K562 (cell line): ENCODE measurements at regions not wholly inside any gene's neighbourhood (a gene's known extent, or its start where the extent isn't known, plus 50 kb on each side); places are given as distances from the start of the nearest gene placed in this dataset.

Source experiments
- ATAC-seq: fragments of 200-7000 bp; cut with Tn5 transposase; 3 replicates; pipeline ENCODE4 v1.9.1; 2020; ENCODE audit warnings: moderate library complexity
- BruUV-seq: library from RNA; stranded (reverse); fragments of 400-500 nt; replicated peaks from 2 replicates; lab custom pipeline; 2021; lab: Mats Ljungman, UMichigan
- CTCF ChIA-PET: fragments of 300-600 bp; formaldehyde crosslinking; extraction: SDS; loops from one replicate; lab custom pipeline; 2021; ENCODE audit warnings: low intra/inter-chr PET ratio; lab: Yijun Ruan, JAX
- POLR2A ChIA-PET: fragments of 300-600, 350-650 bp; sonication (Branson Sonifier 250); formaldehyde crosslinking; extraction: SDS; loops from one replicate; lab custom pipeline; 2021; ENCODE audit warnings: antibody characterized with exemption, inconsistent platforms; lab: Yijun Ruan, JAX
- DNase-seq, 4 experiments: peaks; one replicate each; pipeline versions ENCODE4 v3.0.0 to v3.0.0-alpha.2; 2011 to 2018; ENCODE audit warnings: low spot score in 3 of 4, mixed read lengths in 3 of 4; ENCODE audit errors: extremely low read depth in 1 of 4
- FAIRE-seq: peaks from 2 replicates; lab custom pipeline; 2011; peaks lifted over from hg19 to GRCh38; lab: Jason Lieb, UNC
- H2AFZ ChIP-seq: 2 replicates; pipeline ENCODE4 v1.6.0; 2011; ENCODE audit warnings: low read depth, low read length, control low read depth, inconsistent platforms
- H3K27ac ChIP-seq: fragments of 200-600 bp; 3 replicates; pipeline ENCODE4 v1.8.0; 2011; ENCODE audit warnings: low read depth, mild to moderate bottlenecking, control low read depth, inconsistent platforms, low read length, moderate library complexity, mixed read lengths; ENCODE audit errors: extremely low read depth
- H3K27me3 ChIP-seq, 2 experiments: fragments of 300-600 bp in 1 of 2; 2 replicates in 1 of 2; 3 replicates in 1 of 2; pipeline versions ENCODE4 v1.6.0 to v1.8.0; 2011; ENCODE audit warnings: inconsistent platforms in 2 of 2, low read length in 2 of 2, mild to moderate bottlenecking in 1 of 2, mixed read lengths in 1 of 2, moderate library complexity in 1 of 2; ENCODE audit not compliant: control insufficient read depth in 2 of 2, insufficient read depth in 2 of 2
- H3K36me3 ChIP-seq: fragments of 300-600 bp; 3 replicates; pipeline ENCODE4 v1.8.0; 2011; ENCODE audit warnings: mild to moderate bottlenecking, low read length, inconsistent platforms; ENCODE audit not compliant: control insufficient read depth, insufficient read depth
- H3K4me1 ChIP-seq, 2 experiments: fragments of 200-600 bp in 1 of 2; replicated peaks in 1 of 2; 2 replicates in 1 of 2; 3 replicates in 1 of 2; pipeline versions ENCODE4 v1.5.1 to v1.8.0; 2011; ENCODE audit warnings: inconsistent platforms in 2 of 2, low read length in 2 of 2, mild to moderate bottlenecking in 1 of 2, mixed read lengths in 1 of 2, moderate library complexity in 1 of 2; ENCODE audit not compliant: control insufficient read depth in 2 of 2, insufficient read depth in 2 of 2
- H3K4me2 ChIP-seq: 2 replicates; pipeline ENCODE4 v1.6.1; 2011; ENCODE audit warnings: low read length, control low read depth, inconsistent platforms, mixed read lengths; ENCODE audit not compliant: insufficient read depth
- H3K4me3 ChIP-seq: fragments of 200-600 bp; sonication (generic), shearing (Covaris generic); 2 replicates; pipeline ENCODE4 v1.5.1; 2016; ENCODE audit warnings: control low read depth, inconsistent platforms
- H3K79me2 ChIP-seq: fragments of 200-600 bp; 3 replicates; pipeline ENCODE4 v1.8.0; 2011; ENCODE audit warnings: low read length, inconsistent platforms; ENCODE audit not compliant: control insufficient read depth, insufficient read depth
- H3K9ac ChIP-seq, 2 experiments: 2 replicates each; pipeline versions ENCODE4 v1.6.0 to v1.6.1; 2011; ENCODE audit warnings: low read depth in 2 of 2, low read length in 2 of 2, control low read depth in 1 of 2, inconsistent platforms in 1 of 2, mild to moderate bottlenecking in 1 of 2, mixed read lengths in 1 of 2; ENCODE audit not compliant: insufficient read depth in 1 of 2
- H3K9me1 ChIP-seq: one replicate; pipeline ENCODE4 v1.6.0; 2011; ENCODE audit warnings: inconsistent platforms, mild to moderate bottlenecking, low read length, moderate library complexity; ENCODE audit not compliant: control insufficient read depth, insufficient read depth
- H3K9me3 ChIP-seq: replicated peaks from 2 replicates; pipeline ENCODE4 v1.5.1; 2011; ENCODE audit warnings: low read depth, low read length, inconsistent platforms; ENCODE audit not compliant: control insufficient read depth, insufficient read depth
- H4K20me1 ChIP-seq: replicated peaks from 2 replicates; pipeline ENCODE4 v1.6.1; 2011; ENCODE audit warnings: low read length, inconsistent platforms, mixed read lengths; ENCODE audit not compliant: control insufficient read depth, insufficient read depth
- CBFA2T2 ChIP-seq: fragments of 450-650 bp; conservative IDR thresholded peaks from 2 replicates; pipeline ENCODE4 v1.6.1; 2017; ENCODE audit warnings: mild to moderate bottlenecking
- CC2D1A ChIP-seq: fragments of 450-650 bp; IDR thresholded peaks from 2 replicates; pipeline ENCODE4 v1.6.1; 2017; ENCODE audit warnings: mild to moderate bottlenecking
- CCNT2 ChIP-seq: IDR thresholded peaks from 2 replicates; pipeline ENCODE4 v1.6.1; 2011; ENCODE audit warnings: borderline replicate concordance, low read depth, mild to moderate bottlenecking, moderate library complexity, mixed read lengths, low read length; ENCODE audit not compliant: insufficient read length; ENCODE audit errors: extremely low read depth
- CHCHD3 ChIP-seq: fragments of 250-450 bp; sonication (Bioruptor Pico); IDR thresholded peaks from 2 replicates; pipeline ENCODE4 v2.1.2; 2022; ENCODE audit warnings: mild to moderate bottlenecking
- CTCFL ChIP-seq: IDR thresholded peaks from 2 replicates; pipeline ENCODE4 v1.6.1; 2011; ENCODE audit warnings: borderline replicate concordance, low read depth, mild to moderate bottlenecking, moderate library complexity, low read length; ENCODE audit not compliant: insufficient read depth, poor library complexity, severe bottlenecking
- EP300 ChIP-seq: IDR thresholded peaks from 2 replicates; pipeline ENCODE4 v1.6.1; 2012; ENCODE audit warnings: low read length, improper control_type of control experiment
- FOXK2 ChIP-seq, 2 experiments: fragments of 450-650 bp; IDR thresholded peaks in 1 of 2; conservative IDR thresholded peaks in 1 of 2; 2 replicates each; pipeline ENCODE4 v1.6.1; 2016; ENCODE audit warnings: low read depth in 2 of 2, mild to moderate bottlenecking in 1 of 2
- HNRNPK ChIP-seq: fragments of 200-400 bp; formaldehyde crosslinking; IDR thresholded peaks from one replicate; pipeline ENCODE4 v1.6.1; 2018; ENCODE audit warnings: mild to moderate bottlenecking, low read depth, low read length; ENCODE audit not compliant: poor library complexity, severe bottlenecking
- MAFF ChIP-seq: IDR thresholded peaks from 2 replicates; pipeline ENCODE4 v1.6.1; 2012; ENCODE audit warnings: low read length, improper control_type of control experiment
- MYC ChIP-seq, 2 experiments: fragments of 250-450 bp in 1 of 2; sonication (Bioruptor Pico) in 1 of 2; IDR thresholded peaks; 2 replicates each; pipeline versions ENCODE4 v1.5.1 to v1.6.1; 2012 to 2021; ENCODE audit warnings: low read depth in 2 of 2, borderline replicate concordance in 1 of 2, improper control_type of control experiment in 1 of 2, low read length in 1 of 2, mild to moderate bottlenecking in 1 of 2, moderate library complexity in 1 of 2
- SETDB1 ChIP-seq: IDR thresholded peaks from one replicate; pipeline ENCODE4 v1.6.1; 2012; ENCODE audit warnings: low read length, control low read depth, inconsistent platforms
- SMARCB1 ChIP-seq: IDR thresholded peaks from 2 replicates; pipeline ENCODE4 v1.6.1; 2011; ENCODE audit warnings: improper control_type of control experiment, low read depth; ENCODE audit not compliant: insufficient read length
- TAL1 ChIP-seq: fragments of 450-650 bp; IDR thresholded peaks from 2 replicates; pipeline ENCODE4 v1.6.1; 2016; ENCODE audit warnings: mild to moderate bottlenecking
- XRCC4 ChIP-seq: IDR thresholded peaks from one replicate; pipeline ENCODE4 v1.6.1; 2011; ENCODE audit not compliant: insufficient read depth, insufficient read length; ENCODE audit errors: extremely low read depth
- ZBTB26 ChIP-seq: fragments of 450-650 bp; formaldehyde crosslinking; IDR thresholded peaks from 2 replicates; pipeline ENCODE4 v1.4.0; 2022; ENCODE audit warnings: missing genetic modification characterization
- ZKSCAN8 ChIP-seq: fragments of 200-800 bp; sonication (Bioruptor generic); IDR thresholded peaks from 2 replicates; pipeline ENCODE4 v1.6.1; 2016; ENCODE audit warnings: missing genetic modification characterization, missing compliant biosample characterization
- ZNF24 ChIP-seq: fragments of 450-650 bp; IDR thresholded peaks from 2 replicates; pipeline ENCODE4 v1.6.1; 2016
- ZNF274 ChIP-seq: IDR thresholded peaks from 2 replicates; pipeline ENCODE4 v1.6.1; 2011; ENCODE audit warnings: low read depth, mild to moderate bottlenecking, low read length, moderate library complexity, borderline replicate concordance
- ZNF316 ChIP-seq: fragments of 450-650 bp; IDR thresholded peaks from 2 replicates; pipeline ENCODE4 v1.6.1; 2016
- WGBS: fragments of 100-300 bp; shearing (Covaris generic); methylation state at CpG from one replicate; pipeline ENCODE4 v1.1.6; 2016; ENCODE audit warnings: low coverage, mixed read lengths; ENCODE audit not compliant: insufficient coverage; ENCODE audit errors: missing lambda C conversion rate; 5-methylcytosine and 5-hydroxymethylcytosine counted together
- in situ Hi-C: fragments of 300-500 bp; cut with MboI; formaldehyde crosslinking; loops from 4 replicates; pipeline ENCODE4 v1.15.0; 2018; ENCODE audit warnings: inconsistent platforms, mixed read lengths
- intact Hi-C: fragments of 100-400 bp; cut with micrococcal nuclease; formaldehyde crosslinking; loops from 2 replicates; pipeline ENCODE4 v1.14.2; 2022

- TF ChIP-seq CTCFL (no peak), XRCC4 (no peak), CHCHD3 (CRISPR knock-in tag) (no peak)
Observed at GRCh38 chr16:17011712-17012111, 459.0 kb downstream of the XYLT1 start (continued).

DNA sequence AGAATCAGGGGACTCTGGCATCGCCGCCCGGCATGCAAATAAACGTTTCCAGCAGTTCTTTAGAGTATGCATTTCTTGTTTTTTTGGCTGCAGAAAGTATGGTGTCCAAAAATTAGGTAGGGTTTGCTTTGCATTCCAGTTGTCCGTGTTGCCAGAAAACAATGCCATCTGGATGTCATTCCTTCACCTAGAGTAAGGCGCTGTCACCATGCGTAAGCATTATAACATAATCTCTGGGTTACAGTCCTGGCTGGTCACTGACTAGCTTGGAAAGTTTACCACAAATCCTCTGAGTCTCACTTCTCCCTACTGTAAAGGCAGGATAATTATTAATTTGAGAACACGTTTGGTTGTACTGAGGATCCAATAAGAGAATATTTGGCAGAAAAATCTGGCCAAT lies 457.7 kb downstream of the XYLT1 start:
- Histone ChIP-seq H3K4me3 (no peak overlapping the region), H3K79me2 (peaks cover 34% of the 10 kb centered on the region), H3K9ac (peak overlapping the region in 1 of 2 experiments; percentile 94; a peak in 2 of 4 replicates), H3K4me2 (peak overlapping the region; percentile 98), H4K20me1 (no peaks in the 10 kb centered on the region), H3K9me3 (0 out of 2 replicates have a peak, but pooled peaks cover 3% of the 10 kb centered on the region), H3K36me3 (peaks cover 7% of the 10 kb centered on the region; the same call in 2 of the 3 replicates), H3K9me1 (no peaks in the 10 kb centered on the region), H3K27ac (peak overlapping the region; percentile 100), H2AFZ (peak overlapping the region; percentile 99), H3K27me3 (no peaks in the 10 kb centered on the region), H3K4me1 (peaks cover 7 to 19% of the 10 kb centered on the region in 2 experiments; a peak in 4 of 5 replicates)
- ATAC-seq (peak; percentile 63), FAIRE-seq (no peak), DNase-seq (peak; percentile 37 to 71 (median 44))
- ChIA-PET POLR2A (interaction anchor here (0.7 to 2.2 kb wide), 6 partner anchors 11 to 149 kb away, joined by 3 to 9 read pairs (median 4); no protein-coding TSS in a partner anchor), CTCF (no interaction called here)
- no TSS peak for BruUV-seq
- intact Hi-C loops = no loop called here
- in situ Hi-C loops = no loop called here
- WGBS = 39% methylated on average over 8 of the region's 8 CpGs
- TF ChIP-seq ZNF316 (peak; percentile 62), CBFA2T2 (peak; percentile 29), ZBTB26 (CRISPR knock-in tag) (no peak), EP300 (peak; percentile 40; the same call in 1 of the 2 replicates), MAFF (peak; percentile 79; the same call in 1 of the 2 replicates), FOXK2 (conservative IDR thresholded peaks at IDR 0.05 in 1 of 2, IDR thresholded peaks at IDR 0.05 in 1 of 2; ENCODE audit: low read depth in 2 of 2) (0 out of 4 replicates have a peak, but pooled peaks of 1 of the 2 experiments have one; percentile 24), ZNF24 (peak; percentile 84), SMARCB1 (no peak), ZNF274 (0 out of 2 replicates have a peak, but pooled peaks have one; percentile 57), CC2D1A (no peak), XRCC4 (no peak), TAL1 (peak; percentile 37; the same call in 1 of the 2 replicates), HNRNPK (no peak), MYC (IDR thresholded peaks at IDR 0.05; ENCODE audit: low read depth, low read length) (no peak), MYC (CRISPR knock-in tag; IDR thresholded peaks at IDR 0.05; ENCODE audit: borderline replicate concordance, low read depth) (no peak), CCNT2 (peak; percentile 13), SETDB1 (no peak), ZKSCAN8 (peak; percentile 11; the same call in 1 of the 2 replicates)
